ENCODE measurements at regions not wholly inside any gene's neighbourhood (a gene's known extent, or its start where the extent isn't known, plus 50 kb on each side); places are given as distances from the start of the nearest gene placed in this dataset.

DNA sequence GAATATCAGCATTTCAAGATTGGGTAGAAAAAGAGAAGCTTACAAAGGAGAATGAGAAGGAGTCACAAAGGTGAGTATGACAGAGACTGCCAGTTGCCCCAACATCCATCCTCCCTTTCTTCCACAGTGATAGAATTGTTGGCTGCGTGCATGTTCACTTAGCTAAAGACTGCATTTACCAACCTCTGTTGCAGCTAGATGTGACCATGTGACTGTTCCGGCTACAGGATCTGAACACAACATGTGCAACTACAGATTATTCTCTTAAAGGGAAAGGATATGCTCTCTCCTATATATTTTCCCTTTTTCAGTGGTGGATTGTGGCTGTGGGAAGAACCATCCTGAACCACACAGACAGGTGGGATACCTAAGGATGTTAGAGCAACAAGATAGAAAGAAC lies 60.5 kb upstream of the ZNRF2 start:
- no peak for TF ChIP-seq EZH2phosphoT487 (IDR thresholded peaks at IDR 0.05; ENCODE audit: borderline replicate concordance, low read length)
- TF ChIP-seq, protein P1, sequence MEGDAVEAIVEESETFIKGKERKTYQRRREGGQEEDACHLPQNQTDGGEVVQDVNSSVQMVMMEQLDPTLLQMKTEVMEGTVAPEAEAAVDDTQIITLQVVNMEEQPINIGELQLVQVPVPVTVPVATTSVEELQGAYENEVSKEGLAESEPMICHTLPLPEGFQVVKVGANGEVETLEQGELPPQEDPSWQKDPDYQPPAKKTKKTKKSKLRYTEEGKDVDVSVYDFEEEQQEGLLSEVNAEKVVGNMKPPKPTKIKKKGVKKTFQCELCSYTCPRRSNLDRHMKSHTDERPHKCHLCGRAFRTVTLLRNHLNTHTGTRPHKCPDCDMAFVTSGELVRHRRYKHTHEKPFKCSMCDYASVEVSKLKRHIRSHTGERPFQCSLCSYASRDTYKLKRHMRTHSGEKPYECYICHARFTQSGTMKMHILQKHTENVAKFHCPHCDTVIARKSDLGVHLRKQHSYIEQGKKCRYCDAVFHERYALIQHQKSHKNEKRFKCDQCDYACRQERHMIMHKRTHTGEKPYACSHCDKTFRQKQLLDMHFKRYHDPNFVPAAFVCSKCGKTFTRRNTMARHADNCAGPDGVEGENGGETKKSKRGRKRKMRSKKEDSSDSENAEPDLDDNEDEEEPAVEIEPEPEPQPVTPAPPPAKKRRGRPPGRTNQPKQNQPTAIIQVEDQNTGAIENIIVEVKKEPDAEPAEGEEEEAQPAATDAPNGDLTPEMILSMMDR (conservative IDR thresholded peaks at IDR 0.05; ENCODE audit: low read depth, low read length) = no peak
- TF ChIP-seq EZH2 (IDR thresholded peaks at IDR 0.05; ENCODE audit: low read length, unreplicated experiment) = no peak

Data from PC-3 (cell line).